ENCODE measurements at regions not wholly inside any gene's neighbourhood (a gene's known extent, or its start where the extent isn't known, plus 50 kb on each side); places are given as distances from the start of the nearest gene placed in this dataset.

- DNase-seq (ENCODE audit: low spot score in 2 of 2), result no peak
- H3K27me3 ChIP-seq, result no peaks in the 10 kb centered on the region
- H3K36me3 ChIP-seq, result no peaks in the 10 kb centered on the region
- H3K4me3 ChIP-seq, result no peak overlapping the region
- 70% methylated on average over 5 of the region's 5 CpGs for WGBS
- H3K4me1 ChIP-seq, result no peaks in the 10 kb centered on the region
- TF ChIP-seq POLR2AphosphoS5 (IDR thresholded peaks at IDR 0.05) (no peak), EP300 (IDR thresholded peaks at IDR 0.05) (no peak), POLR2A (IDR thresholded peaks at IDR 0.05) (no peak)
- TF ChIP-seq, protein P1, sequence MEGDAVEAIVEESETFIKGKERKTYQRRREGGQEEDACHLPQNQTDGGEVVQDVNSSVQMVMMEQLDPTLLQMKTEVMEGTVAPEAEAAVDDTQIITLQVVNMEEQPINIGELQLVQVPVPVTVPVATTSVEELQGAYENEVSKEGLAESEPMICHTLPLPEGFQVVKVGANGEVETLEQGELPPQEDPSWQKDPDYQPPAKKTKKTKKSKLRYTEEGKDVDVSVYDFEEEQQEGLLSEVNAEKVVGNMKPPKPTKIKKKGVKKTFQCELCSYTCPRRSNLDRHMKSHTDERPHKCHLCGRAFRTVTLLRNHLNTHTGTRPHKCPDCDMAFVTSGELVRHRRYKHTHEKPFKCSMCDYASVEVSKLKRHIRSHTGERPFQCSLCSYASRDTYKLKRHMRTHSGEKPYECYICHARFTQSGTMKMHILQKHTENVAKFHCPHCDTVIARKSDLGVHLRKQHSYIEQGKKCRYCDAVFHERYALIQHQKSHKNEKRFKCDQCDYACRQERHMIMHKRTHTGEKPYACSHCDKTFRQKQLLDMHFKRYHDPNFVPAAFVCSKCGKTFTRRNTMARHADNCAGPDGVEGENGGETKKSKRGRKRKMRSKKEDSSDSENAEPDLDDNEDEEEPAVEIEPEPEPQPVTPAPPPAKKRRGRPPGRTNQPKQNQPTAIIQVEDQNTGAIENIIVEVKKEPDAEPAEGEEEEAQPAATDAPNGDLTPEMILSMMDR (IDR thresholded peaks at IDR 0.05), result no peak
- peaks cover 5% of the 10 kb centered on the region for H3K9me3 ChIP-seq
- no peak overlapping the region for H3K27ac ChIP-seq
Observed at GRCh38 chr6:140138311-140139010, 764.0 kb upstream of the CITED2 start.

GRCh38 chr6:140134224-140134623 is 759.8 kb upstream of the CITED2 start:
- no peak overlapping the region for H3K27ac ChIP-seq
- peaks cover 12% of the 10 kb centered on the region for H3K9me3 ChIP-seq
- H3K36me3 ChIP-seq, result no peaks in the 10 kb centered on the region
- no peaks in the 10 kb centered on the region for H3K27me3 ChIP-seq
- DNase-seq (ENCODE audit: low spot score in 2 of 2), result no peak
- no peaks in the 10 kb centered on the region for H3K4me1 ChIP-seq
- H3K4me3 ChIP-seq, result no peak overlapping the region
- TF ChIP-seq POLR2AphosphoS5 (IDR thresholded peaks at IDR 0.05) (no peak), POLR2A (IDR thresholded peaks at IDR 0.05) (no peak), EP300 (IDR thresholded peaks at IDR 0.05) (no peak)
- TF ChIP-seq, protein P1 (IDR thresholded peaks at IDR 0.05), result no peak

DNA sequence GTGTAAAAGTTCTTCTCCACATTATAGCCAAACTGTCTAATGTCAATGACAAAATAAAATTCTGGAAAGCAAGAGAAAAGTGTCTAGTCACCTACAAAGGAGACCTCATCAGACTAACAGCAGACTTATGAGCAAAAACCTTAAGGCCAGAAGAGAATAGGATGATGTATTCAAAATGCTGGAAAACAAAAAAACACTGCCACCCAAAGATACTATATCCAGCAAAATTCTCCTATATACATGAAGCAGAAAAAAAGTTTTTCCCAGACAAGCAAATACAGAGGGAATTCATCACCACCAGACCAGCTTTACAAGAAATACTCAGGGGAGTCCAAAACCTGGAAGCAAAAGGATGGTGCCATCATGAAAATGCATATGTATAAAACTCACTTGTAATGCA is 755.6 kb upstream of the CITED2 start:
- H3K36me3 ChIP-seq, result no peaks in the 10 kb centered on the region
- TF ChIP-seq EP300 (IDR thresholded peaks at IDR 0.05) (no peak), POLR2A (IDR thresholded peaks at IDR 0.05) (no peak), POLR2AphosphoS5 (IDR thresholded peaks at IDR 0.05) (no peak)
- TF ChIP-seq, protein P1 (IDR thresholded peaks at IDR 0.05), result no peak
- H3K4me1 ChIP-seq, result no peaks in the 10 kb centered on the region
- no peak overlapping the region for H3K4me3 ChIP-seq
- no peaks in the 10 kb centered on the region for H3K27me3 ChIP-seq
- H3K27ac ChIP-seq, result no peak overlapping the region
- peaks cover 9% of the 10 kb centered on the region for H3K9me3 ChIP-seq
- DNase-seq (ENCODE audit: low spot score in 2 of 2), result no peak

GRCh38 chr6:140124498-140124897 is 750.0 kb upstream of the CITED2 start:
- TF ChIP-seq, protein P1 (IDR thresholded peaks at IDR 0.05), result no peak
- TF ChIP-seq POLR2AphosphoS5 (IDR thresholded peaks at IDR 0.05), result no peak
- TF ChIP-seq EP300 (IDR thresholded peaks at IDR 0.05), result no peak
- TF ChIP-seq POLR2A (IDR thresholded peaks at IDR 0.05), result no peak
- Histone ChIP-seq H3K27me3 (no peaks in the 10 kb centered on the region), H3K4me3 (no peak overlapping the region), H3K36me3 (no peaks in the 10 kb centered on the region), H3K4me1 (no peaks in the 10 kb centered on the region), H3K27ac (no peak overlapping the region), H3K9me3 (no peaks in the 10 kb centered on the region)
- no peak for DNase-seq (ENCODE audit: low spot score in 2 of 2)
- 93% methylated on average over 2 of the region's 2 CpGs for WGBS

DNA sequence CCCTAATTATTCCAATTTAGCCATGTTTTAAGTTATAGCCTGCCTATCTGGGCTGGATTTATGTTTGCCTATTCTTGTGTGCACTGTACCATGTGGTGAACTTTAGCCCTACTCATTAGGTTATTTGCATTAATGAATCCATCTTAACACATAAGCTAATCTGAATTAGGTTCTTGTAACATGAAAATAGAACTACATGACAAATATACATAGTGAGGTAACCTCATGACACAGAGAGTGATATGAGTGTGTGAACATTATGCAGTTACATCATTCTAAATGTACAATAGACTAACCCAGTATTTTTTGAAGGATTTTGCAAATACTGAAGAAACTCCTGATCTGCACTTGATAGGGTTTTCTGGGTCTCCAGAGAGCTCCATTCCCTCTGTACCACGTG is 733.7 kb upstream of the CITED2 start:
- no peak overlapping the region for H3K27ac ChIP-seq
- no peak overlapping the region for H3K4me3 ChIP-seq
- no peaks in the 10 kb centered on the region for H3K9me3 ChIP-seq
- 85% methylated on average over 1 of the region's 1 CpG for WGBS
- TF ChIP-seq, protein P1 (IDR thresholded peaks at IDR 0.05), result no peak
- TF ChIP-seq POLR2AphosphoS5 (IDR thresholded peaks at IDR 0.05) (no peak), POLR2A (IDR thresholded peaks at IDR 0.05) (no peak), EP300 (IDR thresholded peaks at IDR 0.05) (no peak)
- DNase-seq (ENCODE audit: low spot score in 2 of 2), result no peak
- H3K36me3 ChIP-seq, result no peaks in the 10 kb centered on the region
- no peaks in the 10 kb centered on the region for H3K27me3 ChIP-seq
- H3K4me1 ChIP-seq, result no peaks in the 10 kb centered on the region
